GM12878 (cell line): ENCODE measurements at regions not wholly inside any gene's neighbourhood (a gene's known extent, or its start where the extent isn't known, plus 50 kb on each side); places are given as distances from the start of the nearest gene placed in this dataset.

Experiments
- CTCF ChIP-seq, 3 experiments: IDR thresholded peaks in 2 of 3; conservative IDR thresholded peaks in 1 of 3; 2 replicates each; pipeline ENCODE4 v1.5.1; 2011; ENCODE audit warnings: low read depth in 3 of 3, low read length in 3 of 3, mild to moderate bottlenecking in 3 of 3, control low read depth in 2 of 3, moderate library complexity in 2 of 3, inconsistent platforms in 1 of 3, mixed read lengths in 1 of 3; ENCODE audit not compliant: control insufficient read depth in 2 of 3, insufficient read depth in 1 of 3; ENCODE audit errors: extremely low read depth in 1 of 3
- NBN ChIP-seq: fragments of 450-650 bp; IDR thresholded peaks from 2 replicates; pipeline ENCODE4 v1.6.1; 2016
- PBX3 ChIP-seq: IDR thresholded peaks from 2 replicates; pipeline ENCODE4 v1.6.1; 2011; ENCODE audit warnings: mild to moderate bottlenecking, low read depth, low read length, moderate library complexity; ENCODE audit not compliant: insufficient replicate concordance
- POLR2AphosphoS5 ChIP-seq: IDR thresholded peaks from 2 replicates; pipeline ENCODE4 v1.6.1; 2011; ENCODE audit warnings: mild to moderate bottlenecking, low read length, inconsistent platforms
- TF ChIP-seq, protein P1 (sequence below): IDR thresholded peaks from 2 replicates; pipeline ENCODE4 v1.6.1; 2011; ENCODE audit warnings: low read depth, low read length, improper control_type of control experiment, borderline replicate concordance

DNA sequence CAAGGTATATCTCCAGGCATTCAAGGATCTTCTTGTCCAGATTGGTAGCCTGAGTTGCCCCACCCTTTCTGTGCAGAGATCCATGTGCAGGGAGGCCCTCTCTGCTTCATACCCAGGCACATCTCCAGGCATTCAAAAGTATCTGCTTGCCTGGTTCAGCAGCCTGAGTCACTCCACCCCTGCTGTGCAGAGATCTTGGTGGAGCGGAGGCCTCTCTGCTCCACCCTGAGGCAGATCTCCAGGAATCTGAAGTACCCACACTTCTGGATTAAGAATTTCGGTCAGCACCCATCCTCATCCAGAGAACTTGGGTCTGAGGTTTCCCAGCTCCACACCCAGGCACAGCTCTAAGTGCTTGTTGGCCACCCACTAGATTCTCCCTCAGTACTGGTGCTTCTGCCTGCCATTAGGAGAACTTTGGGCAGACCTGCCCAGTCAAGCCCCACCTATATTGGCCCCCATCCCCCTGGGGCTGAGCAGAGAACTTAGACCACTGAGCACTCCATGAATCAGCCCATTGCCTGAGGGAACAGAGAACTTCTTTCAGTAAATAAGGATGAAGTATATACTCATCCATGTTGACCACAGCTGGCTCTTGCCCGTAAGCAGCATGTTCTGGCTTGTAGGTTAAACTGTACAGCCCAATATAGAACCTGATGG is 199.5 kb upstream of the ZCCHC13 start:
- no peak for TF ChIP-seq CTCF (IDR thresholded peaks at IDR 0.05 in 2 of 3, conservative IDR thresholded peaks at IDR 0.05 in 1 of 3; ENCODE audit: control insufficient read depth in 2 of 3, extremely low read depth in 1 of 3, insufficient read depth in 1 of 3, low read depth in 3 of 3, low read length in 3 of 3)
- no peak for TF ChIP-seq NBN
- TF ChIP-seq, protein P1, sequence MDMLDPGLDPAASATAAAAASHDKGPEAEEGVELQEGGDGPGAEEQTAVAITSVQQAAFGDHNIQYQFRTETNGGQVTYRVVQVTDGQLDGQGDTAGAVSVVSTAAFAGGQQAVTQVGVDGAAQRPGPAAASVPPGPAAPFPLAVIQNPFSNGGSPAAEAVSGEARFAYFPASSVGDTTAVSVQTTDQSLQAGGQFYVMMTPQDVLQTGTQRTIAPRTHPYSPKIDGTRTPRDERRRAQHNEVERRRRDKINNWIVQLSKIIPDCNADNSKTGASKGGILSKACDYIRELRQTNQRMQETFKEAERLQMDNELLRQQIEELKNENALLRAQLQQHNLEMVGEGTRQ: no peak
- TF ChIP-seq POLR2AphosphoS5: no peak
- no peak for TF ChIP-seq PBX3
